ENCODE measurements at regions not wholly inside any gene's neighbourhood (a gene's known extent, or its start where the extent isn't known, plus 50 kb on each side); places are given as distances from the start of the nearest gene placed in this dataset.

GRCh38 chr7:46178661-46179060, 257.6 kb upstream of the IGFBP3 start:
- H3K4me2 ChIP-seq = no peak overlapping the region
- H3K4me3 Mint-ChIP-seq = no peak overlapping the region
- TF ChIP-seq ETS1 (IDR thresholded peaks at IDR 0.05) = no peak
- no peak for TF ChIP-seq EZH2phosphoT487 (IDR thresholded peaks at IDR 0.05; ENCODE audit: unreplicated experiment)
- no peak for TF ChIP-seq CTCF (conservative IDR thresholded peaks at IDR 0.05; ENCODE audit: low read depth in 2 of 2)
- TF ChIP-seq ZNF331 (CRISPR knock-in tag; IDR thresholded peaks at IDR 0.05; ENCODE audit: low read depth) = no peak
- TF ChIP-seq POLR2AphosphoS5 (IDR thresholded peaks at IDR 0.05; ENCODE audit: low read depth) = no peak
- TF ChIP-seq JUNB (IDR thresholded peaks at IDR 0.05; ENCODE audit: unreplicated experiment) = no peak
- no peak for TF ChIP-seq EZH2 (IDR thresholded peaks at IDR 0.05; ENCODE audit: low read depth, unreplicated experiment)
- H3K27me3 Mint-ChIP-seq (ENCODE audit: insufficient read depth, low read depth, poor library complexity) = peaks cover 6% of the 10 kb centered on the region
- H3K27ac ChIP-seq (ENCODE audit: low read depth) = no peak overlapping the region
- peak; percentile 28; the same call in 2 of the 3 replicates for ATAC-seq
- H3K27ac Mint-ChIP-seq = no peak overlapping the region
- no peaks in the 10 kb centered on the region for H3K36me3 ChIP-seq (ENCODE audit: insufficient read depth)
- H3K9me3 Mint-ChIP-seq = peaks cover 13% of the 10 kb centered on the region
- H3K79me2 ChIP-seq (replicated peaks; ENCODE audit: insufficient read depth) = no peaks in the 10 kb centered on the region
- no peaks in the 10 kb centered on the region for H3K27me3 ChIP-seq (ENCODE audit: insufficient read depth)
- no peak overlapping the region for H3K4me3 ChIP-seq
- peaks cover 9% of the 10 kb centered on the region for H3K4me1 Mint-ChIP-seq
- H3F3A ChIP-seq (replicated peaks; ENCODE audit: low read depth) = no peaks in the 10 kb centered on the region
- H4K20me1 ChIP-seq (replicated peaks; ENCODE audit: insufficient read depth) = no peaks in the 10 kb centered on the region
- peaks cover 3% of the 10 kb centered on the region; the same call in 1 of the 3 replicates for H3K36me3 Mint-ChIP-seq (ENCODE audit: low read depth)
- no peaks in the 10 kb centered on the region for H3K4me1 ChIP-seq (ENCODE audit: insufficient read depth)
- no peak overlapping the region for H2AFZ ChIP-seq
- no peak for DNase-seq (ENCODE audit: low spot score)
- H3K9me2 ChIP-seq (ENCODE audit: insufficient read depth) = peaks cover 5% of the 10 kb centered on the region; the same call in 1 of the 2 replicates

- Mint-ChIP-seq H3K4me1 (peaks cover 9% of the 10 kb centered on the region), H3K4me3 (no peak overlapping the region), H3K36me3 (ENCODE audit: low read depth) (peaks cover 3% of the 10 kb centered on the region; the same call in 1 of the 3 replicates), H3K9me3 (peaks cover 10% of the 10 kb centered on the region), H3K27ac (no peak overlapping the region), H3K27me3 (ENCODE audit: insufficient read depth, low read depth, poor library complexity) (peaks cover 3% of the 10 kb centered on the region)
- H3K36me3 ChIP-seq (ENCODE audit: insufficient read depth) = no peaks in the 10 kb centered on the region
- no peak overlapping the region for H3K4me3 ChIP-seq
- H3K4me2 ChIP-seq = no peak overlapping the region
- H3K79me2 ChIP-seq (replicated peaks; ENCODE audit: insufficient read depth) = no peaks in the 10 kb centered on the region
- H3K9me2 ChIP-seq (ENCODE audit: insufficient read depth) = peaks cover 5% of the 10 kb centered on the region; the same call in 1 of the 2 replicates
- H3F3A ChIP-seq (replicated peaks; ENCODE audit: low read depth) = no peaks in the 10 kb centered on the region
- H2AFZ ChIP-seq = no peak overlapping the region
- H3K27ac ChIP-seq (ENCODE audit: low read depth) = no peak overlapping the region
- H4K20me1 ChIP-seq (replicated peaks; ENCODE audit: insufficient read depth) = no peaks in the 10 kb centered on the region
- H3K4me1 ChIP-seq (ENCODE audit: insufficient read depth) = no peaks in the 10 kb centered on the region
- ATAC-seq (no peak), DNase-seq (ENCODE audit: low spot score) (no peak)
- H3K27me3 ChIP-seq (ENCODE audit: insufficient read depth) = no peaks in the 10 kb centered on the region
- TF ChIP-seq POLR2AphosphoS5 (IDR thresholded peaks at IDR 0.05; ENCODE audit: low read depth) = no peak
- no peak for TF ChIP-seq ZNF462 (CRISPR knock-in tag; IDR thresholded peaks at IDR 0.05)
- no peak for TF ChIP-seq EZH2phosphoT487 (IDR thresholded peaks at IDR 0.05; ENCODE audit: unreplicated experiment)
- TF ChIP-seq CTCF (conservative IDR thresholded peaks at IDR 0.05; ENCODE audit: low read depth in 2 of 2) = no peak
- no peak for TF ChIP-seq ZNF331 (CRISPR knock-in tag; IDR thresholded peaks at IDR 0.05; ENCODE audit: low read depth)
- no peak for TF ChIP-seq EZH2 (IDR thresholded peaks at IDR 0.05; ENCODE audit: low read depth, unreplicated experiment)
- TF ChIP-seq ZNF114 (CRISPR knock-in tag; IDR thresholded peaks at IDR 0.05) = no peak
These were observed 256.7 kb upstream of the IGFBP3 start for GRCh38 chr7:46177821-46178220.
